Stimulated activated CD8-positive, alpha-beta memory T cell treated with anti-CD3 and anti-CD28 coated beads, Interleukin-7, amount 100 ng/mL, for 1 hour (primary cell): ENCODE measurements at regions not wholly inside any gene's neighbourhood (a gene's known extent, or its start where the extent isn't known, plus 50 kb on each side); places are given as distances from the start of the nearest gene placed in this dataset.

Experiments
- DNase-seq, 2 donors: peaks; one replicate each; pipeline ENCODE4 v3.0.0-alpha.2; 2020; ENCODE audit warnings: low read depth in 2 of 2

DNA sequence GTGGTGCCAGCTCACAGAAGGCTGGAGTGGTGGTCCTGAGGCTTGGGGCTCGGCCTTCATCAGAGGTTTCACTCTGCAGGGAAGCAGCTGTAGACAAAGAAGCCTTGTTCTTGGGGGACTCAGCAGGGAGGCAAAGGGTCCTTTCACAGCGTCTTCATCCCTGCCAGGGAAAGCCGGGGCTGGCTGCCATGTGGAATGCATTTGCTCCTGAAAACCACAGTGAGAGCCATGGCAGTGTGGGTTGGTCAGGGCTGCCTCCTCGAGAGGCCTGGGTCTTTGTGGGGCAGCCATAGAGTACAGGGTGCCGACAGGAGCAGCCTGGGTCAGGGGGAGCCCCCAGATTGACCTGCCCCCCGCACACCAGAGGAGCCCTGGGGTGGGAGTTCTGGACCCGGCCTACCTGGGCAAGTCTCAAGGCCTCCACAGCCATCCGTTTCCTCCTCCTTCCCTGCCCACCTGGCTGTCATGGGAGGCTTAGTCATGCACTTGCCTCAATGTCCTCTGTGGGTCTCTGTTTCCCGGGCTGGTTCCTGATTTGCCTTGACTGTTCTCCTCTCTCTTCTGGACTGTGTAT is 144.0 kb downstream of the CDC5L start:
- DNase-seq, result no peak

DNA sequence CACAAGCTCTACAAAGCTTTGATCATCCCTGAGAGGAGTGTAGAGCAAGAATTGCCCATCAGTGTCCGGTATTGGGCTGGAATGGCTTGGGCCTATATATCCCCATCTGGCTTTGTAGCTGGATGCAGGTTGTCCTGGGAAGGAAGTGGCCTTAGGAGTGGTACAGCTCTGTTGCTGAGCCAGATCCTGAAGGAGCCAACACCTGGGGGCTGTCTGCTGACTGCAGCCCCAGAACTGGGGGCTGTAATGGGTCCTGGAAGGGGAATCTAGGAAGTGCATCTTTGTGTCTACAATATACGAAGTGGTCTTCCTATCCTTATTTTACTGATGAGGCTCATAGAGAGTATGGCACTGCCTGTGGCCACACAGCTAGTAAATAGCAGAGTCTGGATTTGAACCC is 145.9 kb downstream of the CDC5L start:
- no peak for DNase-seq

DNA sequence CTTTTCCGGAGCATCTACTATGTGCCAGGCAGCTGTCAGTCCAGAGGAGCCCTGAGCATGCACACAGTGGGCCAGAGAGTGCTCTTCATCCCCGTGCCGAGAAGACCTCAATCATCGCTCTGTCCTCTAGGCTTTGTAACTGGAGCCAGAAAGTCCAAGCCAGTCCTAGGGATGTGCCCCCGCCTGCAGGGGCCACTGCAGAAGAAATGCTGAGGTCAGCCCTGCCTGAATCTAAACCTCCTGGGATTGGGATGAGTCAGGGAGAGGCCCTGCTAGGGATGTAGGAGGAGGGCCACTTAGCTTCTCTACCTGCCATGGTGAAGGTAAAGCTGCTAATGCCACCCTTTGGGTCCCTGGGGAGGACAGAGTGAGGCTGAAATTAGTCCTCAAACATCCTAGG is 146.8 kb downstream of the CDC5L start:
- no peak for DNase-seq

DNA sequence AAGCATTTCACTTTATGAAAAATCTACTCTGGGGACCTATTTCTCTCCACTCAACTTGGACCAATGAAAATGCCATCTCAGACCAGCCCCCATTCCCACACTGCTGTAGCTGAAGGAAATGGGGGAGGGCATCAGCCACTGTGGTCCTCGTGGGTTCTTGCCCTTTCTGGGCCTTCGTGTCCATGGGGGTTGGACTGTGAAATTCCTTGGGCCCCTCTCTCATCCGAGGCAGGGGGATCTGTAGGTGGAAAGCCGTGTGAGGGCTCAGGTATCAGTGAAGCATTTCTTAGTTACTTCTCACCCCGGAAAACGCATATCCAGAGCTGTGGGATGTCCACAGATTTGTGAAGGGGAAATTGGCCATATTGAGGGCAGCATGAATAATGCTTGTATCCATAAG is 147.9 kb downstream of the CDC5L start:
- DNase-seq, result no peak

DNA sequence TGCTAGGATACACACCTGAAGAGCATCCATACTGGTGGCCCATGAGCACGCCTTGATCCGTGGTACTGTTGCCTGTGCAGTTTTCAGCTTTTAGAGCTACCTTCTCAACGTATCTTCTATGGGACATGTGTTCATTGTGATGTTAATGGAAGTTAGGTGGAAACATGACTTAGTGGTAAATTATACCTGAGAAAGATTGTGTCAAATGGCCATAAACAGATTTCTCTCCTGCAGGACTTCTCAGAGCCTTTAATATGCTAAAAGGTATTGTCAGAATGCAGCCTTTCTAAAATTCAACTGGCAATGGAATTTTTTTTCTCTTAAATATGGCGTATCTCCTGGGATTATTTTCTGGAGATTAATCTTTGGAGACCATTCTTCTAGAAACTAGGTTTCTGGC is 148.5 kb downstream of the CDC5L start:
- no peak for DNase-seq

DNA sequence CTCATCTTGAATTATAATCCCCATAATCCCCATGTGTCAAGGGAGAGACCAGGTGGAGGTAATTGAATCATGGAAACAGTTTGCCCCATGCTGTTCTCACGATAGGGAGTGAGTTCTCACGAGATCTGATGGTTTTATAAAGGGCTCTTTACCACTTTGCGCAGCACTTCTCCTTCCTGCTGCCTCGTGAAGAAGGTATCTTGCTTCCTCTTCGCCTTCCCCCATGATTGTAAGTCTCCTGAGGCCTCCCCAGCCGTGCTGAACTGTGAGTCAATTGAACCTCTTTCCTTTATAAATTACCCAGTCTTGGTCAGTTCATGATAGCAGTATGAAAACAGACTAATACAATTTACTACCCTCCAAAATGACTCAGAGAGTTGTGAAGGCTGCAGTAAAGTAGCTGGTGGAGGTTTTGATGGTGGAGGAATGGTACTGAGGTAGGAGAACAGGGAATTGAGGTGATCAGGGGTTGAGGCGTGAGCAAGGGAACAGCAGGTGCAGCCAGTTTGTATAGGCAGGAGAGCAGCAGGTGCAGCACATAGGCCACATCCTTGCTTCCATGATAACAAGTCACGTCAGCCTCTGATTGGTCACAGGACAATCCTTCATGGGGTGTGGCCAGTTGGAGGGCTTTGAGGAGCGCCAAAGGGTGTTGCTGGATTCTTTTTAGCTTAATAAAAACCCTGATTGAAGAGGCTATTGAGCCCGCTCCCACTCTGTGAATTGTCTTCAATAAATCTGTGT is 150.0 kb downstream of the CDC5L start:
- no peak for DNase-seq

DNA sequence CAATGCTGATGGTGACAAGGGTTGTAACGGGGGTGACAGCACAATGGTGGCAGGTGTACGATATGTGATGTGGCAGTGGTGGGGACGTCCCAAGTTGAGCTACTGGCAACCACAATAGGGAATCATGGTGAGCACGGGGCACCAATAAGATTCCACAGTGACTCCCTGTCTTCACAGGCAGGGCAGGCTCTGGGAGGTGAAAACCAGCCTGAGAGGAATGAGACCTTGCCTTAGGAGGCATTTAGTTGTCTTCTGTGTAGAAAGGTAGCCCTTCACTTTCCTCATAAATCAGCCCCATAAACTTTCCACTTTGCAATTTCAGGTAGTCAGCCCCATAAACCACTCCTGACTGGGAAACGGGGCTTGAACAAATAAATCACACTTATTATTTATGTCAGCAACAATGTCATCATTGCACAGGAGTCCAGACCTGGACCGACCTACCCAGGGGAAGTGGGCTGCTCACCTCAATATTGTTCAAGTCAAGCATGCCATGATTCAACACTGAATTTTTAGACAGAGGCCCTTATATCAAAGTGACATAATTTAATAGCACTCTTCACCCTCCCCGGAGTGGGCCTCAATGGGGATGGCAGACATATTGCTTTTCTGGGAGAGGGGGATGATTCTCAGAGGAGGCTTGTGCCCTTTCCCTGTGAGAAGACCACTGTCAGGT is 150.8 kb downstream of the CDC5L start:
- DNase-seq, result no peak

DNA sequence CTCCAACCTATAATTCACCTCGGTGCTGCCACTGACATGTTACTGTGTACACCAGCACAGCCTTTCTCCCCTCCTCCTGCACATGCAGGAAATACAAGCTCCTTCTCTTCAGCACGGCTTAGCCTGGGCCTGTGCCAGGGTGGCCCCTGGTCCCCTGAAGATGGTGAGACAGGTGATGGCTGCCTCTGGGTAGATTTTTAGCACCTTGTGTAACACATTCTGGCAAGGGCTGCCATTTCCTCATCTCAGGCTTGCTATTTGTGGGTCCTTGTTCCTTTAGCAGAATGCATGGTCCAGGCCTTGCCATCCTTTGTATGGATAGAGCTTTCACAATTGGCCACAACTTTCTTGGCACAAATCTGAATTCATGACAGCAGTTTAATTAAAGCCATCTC is 151.3 kb downstream of the CDC5L start:
- no peak for DNase-seq

DNA sequence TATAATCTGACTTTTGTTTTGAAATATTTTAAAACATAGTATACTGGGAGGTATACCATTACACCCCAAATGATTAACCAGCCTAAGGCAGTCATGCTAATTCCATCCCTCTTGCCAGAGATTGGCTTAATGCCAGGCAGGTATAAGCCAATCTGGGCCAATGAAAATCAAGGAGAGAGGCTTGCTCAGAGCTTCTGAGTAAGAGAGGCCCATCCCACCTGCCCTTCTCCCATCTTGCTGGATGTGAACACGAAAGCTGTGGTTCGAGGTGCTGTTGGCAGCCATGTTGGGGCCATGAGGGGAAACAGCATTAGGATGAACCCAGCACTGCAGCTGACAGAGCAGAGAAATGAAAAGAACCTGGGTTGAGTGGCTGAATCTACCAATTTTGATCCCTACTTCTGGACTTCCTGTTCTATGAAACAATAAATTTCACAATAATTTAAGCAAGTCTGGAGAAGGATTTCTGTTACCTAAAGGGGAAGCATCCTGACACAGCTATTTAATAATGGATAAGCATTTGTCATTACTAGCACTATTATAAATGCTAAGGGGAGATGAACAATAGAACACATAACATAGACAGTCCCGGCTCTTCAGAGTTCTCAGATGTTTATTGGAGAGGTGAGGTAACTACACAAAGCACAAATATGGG is 152.3 kb downstream of the CDC5L start:
- DNase-seq, result no peak

DNA sequence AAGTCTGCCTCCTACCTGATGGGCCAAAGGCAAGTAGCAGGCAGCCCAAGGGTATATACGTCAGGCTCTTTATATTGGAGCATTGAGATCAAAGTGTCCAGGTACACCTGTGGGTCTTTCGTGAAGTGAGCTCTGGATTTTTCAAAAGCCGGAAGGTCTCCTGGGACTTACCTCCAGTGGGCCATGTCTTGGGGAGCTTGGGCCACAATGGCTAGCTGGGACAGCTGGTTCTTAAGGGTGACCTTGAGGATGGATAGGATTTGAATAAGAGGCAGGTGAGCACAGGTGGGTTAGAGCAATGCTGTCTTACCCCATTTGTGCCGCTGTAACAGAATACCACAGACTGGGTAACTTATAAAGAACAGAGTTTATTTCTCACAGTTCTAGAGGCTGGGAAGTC is 153.4 kb downstream of the CDC5L start:
- DNase-seq, result no peak

DNA sequence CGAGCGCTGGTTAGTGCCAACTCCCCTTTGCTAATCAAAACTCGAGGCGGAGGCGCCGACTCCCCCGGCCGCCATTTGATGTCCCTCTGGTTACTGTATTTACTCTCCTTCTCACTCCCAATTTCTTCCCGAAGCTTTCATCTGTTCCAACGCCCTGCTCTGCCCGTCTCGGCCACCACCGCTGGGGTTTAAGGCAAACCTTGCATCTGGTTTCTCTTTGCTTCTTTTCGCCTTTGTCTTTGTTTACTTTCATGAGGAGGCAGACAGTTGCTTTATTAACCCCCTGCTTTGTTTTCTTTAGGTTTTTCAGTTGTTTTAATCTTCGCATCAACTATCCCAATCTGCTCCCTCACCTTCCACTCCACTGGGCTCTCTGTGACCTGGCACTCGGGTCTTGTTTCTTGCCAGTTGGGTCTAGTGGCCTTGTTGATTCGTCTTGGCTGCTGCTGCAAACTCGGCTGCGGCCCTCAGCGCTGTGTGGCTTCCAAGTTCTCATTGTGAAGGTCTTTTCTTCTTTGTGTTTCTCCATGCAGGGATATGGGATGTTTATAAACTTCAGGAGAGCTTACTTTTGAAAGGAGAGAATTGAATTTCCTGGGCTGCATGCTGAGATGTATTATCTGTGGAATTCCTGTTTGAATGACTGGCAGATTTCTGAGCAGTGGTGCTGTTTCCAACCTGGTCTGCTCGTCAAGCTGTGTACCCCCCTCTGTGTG is 155.1 kb downstream of the CDC5L start:
- no peak for DNase-seq

DNA sequence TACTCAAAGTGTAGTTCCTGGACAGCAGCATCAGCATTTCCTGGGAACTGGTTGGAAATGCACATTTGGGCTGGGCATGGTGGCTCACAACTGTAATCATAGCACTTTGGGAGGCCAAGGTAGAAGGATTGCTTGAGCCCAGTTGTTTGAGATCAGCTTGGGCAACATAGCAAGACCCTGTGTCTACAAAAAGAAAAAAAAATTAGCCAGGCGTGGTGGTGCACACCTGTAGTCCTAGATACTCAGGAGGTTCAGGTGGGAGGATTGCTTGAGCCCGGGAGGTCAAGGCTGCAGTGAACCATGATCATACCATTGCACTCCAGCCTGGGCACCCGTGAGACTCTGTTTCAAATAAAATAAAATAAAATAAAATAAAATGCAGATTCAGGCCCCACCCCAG is 156.2 kb downstream of the CDC5L start:
- no peak for DNase-seq

DNA sequence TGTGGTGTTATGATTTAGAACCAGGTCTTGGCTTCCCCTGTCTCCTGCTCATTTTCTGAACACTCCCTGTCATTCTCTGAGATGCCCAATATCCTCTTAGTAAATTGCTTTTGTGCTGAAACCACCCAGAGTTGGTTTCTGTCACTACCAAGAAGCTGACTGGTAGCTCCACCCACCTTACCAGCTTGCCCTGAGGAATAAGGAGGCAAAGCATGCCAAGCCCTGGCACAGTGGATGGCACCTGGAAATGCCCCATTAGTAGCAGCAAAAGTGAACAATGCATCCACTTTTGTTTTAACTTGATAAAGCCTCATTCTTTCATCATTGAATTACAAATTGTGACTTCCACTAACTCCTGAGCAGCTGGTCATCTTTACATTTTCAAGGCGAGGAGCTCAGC is 157.7 kb downstream of the CDC5L start:
- DNase-seq, result no peak

DNA sequence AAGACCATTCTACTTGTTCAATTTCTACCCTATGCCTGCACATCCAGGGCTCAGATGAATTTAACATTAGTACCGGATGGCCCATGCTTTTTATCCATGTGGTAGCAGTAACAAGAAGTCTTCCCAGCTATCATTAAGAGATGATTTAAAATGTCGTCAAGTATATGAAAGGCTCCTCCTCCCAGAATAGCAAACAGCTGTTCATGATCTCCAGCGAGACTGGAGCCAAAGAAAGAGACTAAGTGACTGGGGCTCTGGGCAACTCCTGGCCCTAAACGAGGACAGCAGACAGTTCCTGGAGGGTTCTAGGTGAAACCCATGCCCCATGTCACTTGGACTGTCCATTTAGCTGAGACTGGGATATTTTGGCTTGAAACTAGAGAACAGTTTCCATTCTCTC is 160.8 kb downstream of the CDC5L start:
- no peak for DNase-seq

DNA sequence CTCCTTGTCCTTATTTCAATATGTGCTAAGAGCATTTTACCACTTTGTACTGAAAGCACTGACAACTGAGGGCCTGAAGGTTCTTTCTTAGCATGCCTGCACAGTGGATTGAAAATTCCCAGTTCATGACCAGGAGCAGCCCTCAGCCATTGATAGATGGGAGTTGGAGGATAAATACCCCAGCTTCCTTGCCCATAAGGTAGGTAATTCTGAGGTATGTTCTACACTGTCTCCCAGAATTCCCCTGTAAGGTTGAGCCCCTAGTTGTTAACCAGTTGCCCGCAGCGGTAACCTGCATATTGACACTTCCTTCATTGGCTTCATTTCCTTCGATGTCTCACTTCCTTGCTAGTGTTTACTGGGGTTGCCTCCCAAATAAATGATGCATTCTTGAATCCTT is 162.0 kb downstream of the CDC5L start:
- no peak for DNase-seq

DNA sequence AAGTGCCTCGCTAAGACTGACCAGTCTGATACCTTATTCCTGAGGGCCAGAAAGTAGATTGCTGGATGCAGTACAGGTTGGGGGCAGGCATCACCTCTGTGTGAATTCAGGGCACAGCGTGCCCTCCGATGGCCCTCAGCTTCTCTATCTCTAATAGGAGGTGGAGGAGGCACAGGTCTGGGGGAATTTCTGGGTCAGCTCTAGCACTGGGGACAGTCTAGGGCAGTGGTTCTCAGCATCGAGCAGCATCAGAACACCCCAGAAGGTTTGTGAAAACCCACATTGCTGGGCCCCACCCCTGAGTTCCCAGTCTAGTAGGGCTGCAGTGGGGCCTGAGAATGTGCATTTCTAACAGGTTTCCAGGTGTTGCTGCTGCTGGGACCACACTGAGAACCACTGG is 166.7 kb downstream of the CDC5L start:
- DNase-seq, result no peak

DNA sequence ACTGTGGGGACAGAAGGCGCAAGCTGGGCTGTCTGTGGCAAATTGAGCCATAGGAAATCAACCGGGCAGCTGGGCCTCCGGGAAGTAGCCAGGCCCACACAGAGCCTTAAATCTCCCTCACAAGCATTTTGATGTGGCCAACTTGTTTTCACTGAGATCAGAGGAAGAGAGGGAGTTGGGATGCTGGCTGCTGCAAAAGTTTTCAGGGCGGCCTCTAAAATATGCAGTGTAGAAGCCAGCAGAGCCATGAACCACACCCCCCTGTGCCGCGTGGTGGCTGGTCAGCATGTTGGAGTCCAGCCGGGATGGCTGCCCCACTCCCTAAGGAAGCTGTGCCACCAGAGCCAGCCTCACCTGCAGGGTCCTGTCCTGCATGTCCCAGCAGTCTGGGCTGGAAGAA is 167.4 kb downstream of the CDC5L start:
- DNase-seq, result no peak

DNA sequence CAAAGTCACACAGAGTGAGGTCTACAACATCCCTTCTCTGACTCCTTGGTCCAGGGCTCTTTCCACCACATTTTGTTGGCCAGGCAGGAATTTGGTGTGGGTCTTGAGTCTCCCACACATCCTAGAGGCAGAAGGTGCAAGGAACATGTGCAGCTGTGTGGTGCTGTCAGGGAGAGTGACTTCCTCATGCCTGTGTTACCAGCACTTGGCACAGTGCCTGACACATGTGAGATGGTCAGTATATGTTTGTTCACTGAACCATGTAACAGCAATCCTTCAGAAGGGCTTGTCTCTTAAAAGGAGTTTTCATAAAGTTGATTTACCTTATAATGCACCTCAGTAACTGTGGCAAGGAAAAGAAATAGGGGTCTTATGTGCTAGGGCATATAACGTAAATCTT is 168.5 kb downstream of the CDC5L start:
- no peak for DNase-seq

DNA sequence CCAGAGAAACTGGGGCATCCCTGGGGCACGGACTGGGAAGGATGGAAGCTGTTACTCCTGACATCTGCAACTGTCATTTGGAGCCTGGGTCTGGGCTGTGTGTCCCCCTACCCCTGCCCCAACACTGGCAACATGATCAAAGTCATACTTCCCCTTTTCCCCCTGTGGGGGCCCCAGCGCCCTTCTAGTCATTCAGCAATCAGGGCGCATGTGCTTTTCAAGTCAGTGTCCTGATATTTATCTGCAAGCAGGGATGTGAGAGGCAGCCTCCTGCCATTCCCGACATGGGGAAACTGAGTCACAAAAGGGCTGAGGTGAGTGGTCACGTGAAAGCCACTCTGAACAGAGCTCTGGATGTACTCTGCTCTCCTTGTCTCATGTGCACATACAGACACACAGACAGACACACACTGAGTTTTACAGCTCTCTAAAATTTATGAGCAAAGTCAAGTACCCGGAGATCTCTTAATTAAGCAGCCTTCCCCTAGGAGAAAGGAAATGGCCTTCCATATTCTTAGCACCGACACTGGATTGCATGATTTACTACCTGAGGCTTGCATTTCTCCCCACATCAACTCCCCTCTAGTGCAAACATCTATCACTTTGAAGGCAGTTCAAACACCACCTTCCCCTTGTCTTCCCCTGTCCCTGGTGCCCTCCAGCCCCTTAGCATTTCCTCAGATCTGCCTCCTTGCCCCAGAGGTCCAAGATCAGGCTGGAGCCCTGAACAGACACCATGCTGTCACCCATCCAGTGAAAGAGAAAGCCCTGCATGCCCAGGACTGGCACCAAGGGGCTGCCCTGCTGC is 170.7 kb downstream of the CDC5L start:
- DNase-seq, result no peak

DNA sequence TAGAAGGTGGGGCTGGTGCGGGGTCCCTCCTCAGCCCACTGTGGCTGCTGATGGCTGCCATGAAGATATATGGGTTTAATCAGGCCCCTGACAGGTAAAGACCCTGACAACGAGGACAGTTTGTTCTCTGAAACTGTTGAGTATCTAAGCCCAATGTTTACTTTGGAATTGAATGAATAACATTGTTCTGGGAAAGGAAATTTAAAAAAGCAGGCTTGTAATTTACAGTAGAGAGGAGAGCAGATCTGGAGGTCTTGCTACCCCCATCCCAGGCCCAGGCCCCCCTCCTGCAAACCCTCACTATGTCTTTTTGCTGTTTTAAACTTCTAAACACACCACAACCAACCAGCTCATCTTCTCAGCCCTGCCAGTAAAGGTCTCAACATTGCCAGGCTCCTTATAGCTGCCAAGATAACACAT is 171.3 kb downstream of the CDC5L start:
- DNase-seq, result no peak

DNA sequence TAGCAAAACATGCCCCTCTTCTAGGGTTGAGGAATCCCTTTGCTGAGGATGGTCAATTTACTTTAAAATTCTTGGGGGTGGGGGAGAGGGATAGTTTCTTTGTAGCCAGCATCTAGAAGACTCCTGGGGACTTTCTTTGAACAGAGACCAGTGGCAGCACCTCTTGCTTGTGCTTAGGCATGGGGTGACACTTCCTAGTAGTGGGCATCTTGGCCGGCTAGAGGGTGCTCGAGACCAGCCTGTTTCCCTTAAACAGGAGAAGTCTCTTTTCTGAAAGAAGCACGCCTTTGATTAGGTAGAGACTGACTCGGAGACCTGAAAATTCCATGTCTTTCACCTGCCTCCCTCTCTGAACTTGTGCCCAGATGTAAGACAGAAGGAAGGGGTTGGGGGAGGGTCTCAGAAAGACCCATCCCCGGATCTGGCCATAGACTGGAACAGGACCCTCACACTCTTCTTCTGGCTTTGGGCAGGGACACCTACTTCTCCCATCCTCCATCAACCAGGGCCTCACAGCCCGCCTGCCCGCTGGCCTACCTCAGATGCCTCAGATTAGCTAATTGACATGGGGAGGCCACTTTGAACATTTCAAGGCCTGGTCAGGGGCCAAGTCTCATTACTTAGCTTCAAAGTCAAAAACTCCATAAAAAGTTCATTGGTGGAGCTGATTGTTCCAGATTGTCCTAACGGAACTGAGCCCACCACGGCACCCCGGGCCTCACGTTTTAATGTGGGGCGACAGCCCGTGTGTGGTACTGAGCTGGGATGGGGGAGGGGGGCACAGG is 172.2 kb downstream of the CDC5L start:
- no peak for DNase-seq
